Parathyroid adenoma (tissue), 2 donors: ENCODE measurements at regions not wholly inside any gene's neighbourhood (a gene's known extent, or its start where the extent isn't known, plus 50 kb on each side); places are given as distances from the start of the nearest gene placed in this dataset.

ENCODE experiments used
- H2AFZ ChIP-seq: fragments of 300-600 bp; sonication (generic); one replicate; pipeline ENCODE4 v1.7.0; 2017; ENCODE audit warnings: antibody characterized with exemption, mild to moderate bottlenecking
- H3K27ac ChIP-seq: fragments of 300-600 bp; sonication (generic); one replicate; pipeline ENCODE4 v1.7.0; 2017
- H3K27me3 ChIP-seq: fragments of 300-600 bp; sonication (generic); one replicate; pipeline ENCODE4 v1.7.0; 2017; ENCODE audit warnings: low read length; ENCODE audit not compliant: control insufficient read depth, insufficient read depth
- H3K36me3 ChIP-seq: fragments of 300-600 bp; sonication (generic); one replicate; pipeline ENCODE4 v1.7.0; 2017; ENCODE audit warnings: low read length; ENCODE audit not compliant: control insufficient read depth, insufficient read depth
- H3K4me1 ChIP-seq: fragments of 300-600 bp; sonication (generic); one replicate; pipeline ENCODE4 v1.7.0; 2017; ENCODE audit warnings: control low read depth
- H3K4me2 ChIP-seq: fragments of 300-600 bp; sonication (generic); one replicate; pipeline ENCODE4 v1.7.0; 2017; ENCODE audit warnings: low read length
- H3K4me3 ChIP-seq: fragments of 300-600 bp; sonication (generic); one replicate; pipeline ENCODE4 v1.7.0; 2017; ENCODE audit warnings: low read depth, low read length
- H3K79me2 ChIP-seq: fragments of 300-600 bp; sonication (generic); one replicate; pipeline ENCODE4 v1.7.0; 2017; ENCODE audit warnings: control low read depth
- H3K9ac ChIP-seq: fragments of 300-600 bp; sonication (generic); one replicate; pipeline ENCODE4 v1.7.0; 2017; ENCODE audit warnings: mild to moderate bottlenecking
- H3K9me3 ChIP-seq: fragments of 300-600 bp; sonication (generic); one replicate; pipeline ENCODE4 v1.7.0; 2017; ENCODE audit warnings: low read length; ENCODE audit not compliant: control insufficient read depth
- CTCF ChIP-seq: fragments of 300-600 bp; sonication (generic); IDR thresholded peaks from one replicate; pipeline ENCODE4 v1.7.0; 2017; ENCODE audit warnings: antibody characterized with exemption, mild to moderate bottlenecking
- donor health status: primary hyperparathyroidism.

- H3K4me1 ChIP-seq = no peaks in the 10 kb centered on the region
- no peak overlapping the region for H3K4me2 ChIP-seq
- no peaks in the 10 kb centered on the region for H3K27me3 ChIP-seq
- H3K9ac ChIP-seq = no peak overlapping the region
- H3K36me3 ChIP-seq = no peaks in the 10 kb centered on the region
- H3K9me3 ChIP-seq = no peaks in the 10 kb centered on the region
- no peak overlapping the region for H3K4me3 ChIP-seq
- H2AFZ ChIP-seq = no peak overlapping the region
- no peak for TF ChIP-seq CTCF
- H3K27ac ChIP-seq = no peak overlapping the region
- H3K79me2 ChIP-seq = no peaks in the 10 kb centered on the region
Observed at GRCh38 chr12:42807766-42808165, 218.2 kb upstream of the PRICKLE1 start.

GRCh38 chr12:42807251-42807650, 217.7 kb upstream of the PRICKLE1 start:
- no peaks in the 10 kb centered on the region for H3K9me3 ChIP-seq
- H3K4me1 ChIP-seq = no peaks in the 10 kb centered on the region
- no peaks in the 10 kb centered on the region for H3K79me2 ChIP-seq
- H3K27me3 ChIP-seq = no peaks in the 10 kb centered on the region
- TF ChIP-seq CTCF = no peak
- no peak overlapping the region for H3K27ac ChIP-seq
- no peaks in the 10 kb centered on the region for H3K36me3 ChIP-seq
- H3K4me2 ChIP-seq = no peak overlapping the region
- no peak overlapping the region for H3K4me3 ChIP-seq
- H2AFZ ChIP-seq = no peak overlapping the region
- no peak overlapping the region for H3K9ac ChIP-seq

- Histone ChIP-seq H2AFZ (no peak overlapping the region), H3K36me3 (no peaks in the 10 kb centered on the region), H3K27me3 (no peaks in the 10 kb centered on the region), H3K9ac (no peak overlapping the region), H3K4me2 (no peak overlapping the region), H3K9me3 (no peaks in the 10 kb centered on the region), H3K4me1 (no peaks in the 10 kb centered on the region), H3K27ac (no peak overlapping the region), H3K79me2 (no peaks in the 10 kb centered on the region), H3K4me3 (no peak overlapping the region)
- no peak for TF ChIP-seq CTCF
Observed at GRCh38 chr12:42804928-42805327, 215.4 kb upstream of the PRICKLE1 start.

GRCh38 chr12:42802785-42803189, 213.2 kb upstream of the PRICKLE1 start:
- no peaks in the 10 kb centered on the region for H3K36me3 ChIP-seq
- H3K9me3 ChIP-seq = no peaks in the 10 kb centered on the region
- no peak overlapping the region for H3K27ac ChIP-seq
- H3K27me3 ChIP-seq = no peaks in the 10 kb centered on the region
- TF ChIP-seq CTCF = no peak
- H3K4me3 ChIP-seq = no peak overlapping the region
- no peak overlapping the region for H3K9ac ChIP-seq
- no peak overlapping the region for H3K4me2 ChIP-seq
- H2AFZ ChIP-seq = no peak overlapping the region
- no peaks in the 10 kb centered on the region for H3K79me2 ChIP-seq
- H3K4me1 ChIP-seq = no peaks in the 10 kb centered on the region

GRCh38 chr12:42801271-42801670, 211.7 kb upstream of the PRICKLE1 start:
- H3K4me2 ChIP-seq = no peak overlapping the region
- no peaks in the 10 kb centered on the region for H3K36me3 ChIP-seq
- H2AFZ ChIP-seq = no peak overlapping the region
- H3K4me1 ChIP-seq = no peaks in the 10 kb centered on the region
- H3K27me3 ChIP-seq = no peaks in the 10 kb centered on the region
- no peak overlapping the region for H3K4me3 ChIP-seq
- H3K79me2 ChIP-seq = no peaks in the 10 kb centered on the region
- no peak overlapping the region for H3K27ac ChIP-seq
- TF ChIP-seq CTCF = no peak
- no peaks in the 10 kb centered on the region for H3K9me3 ChIP-seq
- H3K9ac ChIP-seq = no peak overlapping the region
